WERI-Rb-1 (cell line): ENCODE measurements at regions not wholly inside any gene's neighbourhood (a gene's known extent, or its start where the extent isn't known, plus 50 kb on each side); places are given as distances from the start of the nearest gene placed in this dataset.

Experiments
- DNase-seq: peaks from one replicate; pipeline ENCODE4 v3.0.0-alpha.2; 2020
- H3K27ac ChIP-seq: fragments of 250-450 bp; sonication (Bioruptor Pico); 2 replicates; pipeline ENCODE4 v1.5.1; 2020; ENCODE audit warnings: mild to moderate bottlenecking, moderate library complexity
- H3K27me3 ChIP-seq: fragments of 250-450 bp; sonication (Bioruptor Pico); 2 replicates; pipeline ENCODE4 v1.5.1; 2021; ENCODE audit warnings: mild to moderate bottlenecking, low read depth, moderate library complexity; ENCODE audit not compliant: insufficient read depth, severe bottlenecking
- H3K36me3 ChIP-seq: fragments of 250-450 bp; sonication (Bioruptor Pico); 2 replicates; pipeline ENCODE4 v1.5.1; 2020; ENCODE audit warnings: mild to moderate bottlenecking, moderate library complexity
- H3K4me3 ChIP-seq: 2 replicates; pipeline ENCODE4 v1.5.1; 2011; ENCODE audit warnings: low read depth, mild to moderate bottlenecking, control low read depth, low read length
- H3K9me3 ChIP-seq: fragments of 250-450 bp; sonication (Bioruptor Pico); 2 replicates; pipeline ENCODE4 v1.5.1; 2021; ENCODE audit warnings: mild to moderate bottlenecking, moderate library complexity; ENCODE audit not compliant: severe bottlenecking
- TF ChIP-seq, protein P1 (sequence below): IDR thresholded peaks from 2 replicates; pipeline ENCODE4 v1.5.1; 2011; ENCODE audit warnings: low read depth, mild to moderate bottlenecking, control low read depth, inconsistent platforms, low read length

DNA sequence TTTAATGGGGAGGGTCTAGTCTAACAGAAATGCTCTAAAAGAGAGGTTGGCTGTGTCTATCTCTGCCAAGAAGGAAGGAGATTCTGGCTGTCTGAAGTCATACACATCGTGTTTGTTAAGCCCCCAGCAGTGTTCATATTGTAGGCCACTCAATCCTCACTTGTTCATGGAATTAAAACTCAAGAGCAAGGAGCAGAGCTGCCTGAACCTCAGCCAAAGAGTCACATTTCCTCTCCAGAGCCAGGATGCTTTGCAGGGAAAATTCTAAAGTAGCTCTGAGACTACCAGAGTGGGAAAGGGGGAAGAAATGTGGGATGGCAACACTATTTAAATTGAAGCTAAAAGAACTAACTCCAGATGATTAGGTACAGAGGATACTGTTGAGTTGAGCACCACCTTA lies 190.7 kb upstream of the CXCR4 start:
- no peaks in the 10 kb centered on the region for H3K9me3 ChIP-seq
- no peak overlapping the region for H3K27ac ChIP-seq
- no peaks in the 10 kb centered on the region for H3K27me3 ChIP-seq
- TF ChIP-seq, protein P1, sequence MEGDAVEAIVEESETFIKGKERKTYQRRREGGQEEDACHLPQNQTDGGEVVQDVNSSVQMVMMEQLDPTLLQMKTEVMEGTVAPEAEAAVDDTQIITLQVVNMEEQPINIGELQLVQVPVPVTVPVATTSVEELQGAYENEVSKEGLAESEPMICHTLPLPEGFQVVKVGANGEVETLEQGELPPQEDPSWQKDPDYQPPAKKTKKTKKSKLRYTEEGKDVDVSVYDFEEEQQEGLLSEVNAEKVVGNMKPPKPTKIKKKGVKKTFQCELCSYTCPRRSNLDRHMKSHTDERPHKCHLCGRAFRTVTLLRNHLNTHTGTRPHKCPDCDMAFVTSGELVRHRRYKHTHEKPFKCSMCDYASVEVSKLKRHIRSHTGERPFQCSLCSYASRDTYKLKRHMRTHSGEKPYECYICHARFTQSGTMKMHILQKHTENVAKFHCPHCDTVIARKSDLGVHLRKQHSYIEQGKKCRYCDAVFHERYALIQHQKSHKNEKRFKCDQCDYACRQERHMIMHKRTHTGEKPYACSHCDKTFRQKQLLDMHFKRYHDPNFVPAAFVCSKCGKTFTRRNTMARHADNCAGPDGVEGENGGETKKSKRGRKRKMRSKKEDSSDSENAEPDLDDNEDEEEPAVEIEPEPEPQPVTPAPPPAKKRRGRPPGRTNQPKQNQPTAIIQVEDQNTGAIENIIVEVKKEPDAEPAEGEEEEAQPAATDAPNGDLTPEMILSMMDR, result no peak
- H3K36me3 ChIP-seq, result no peaks in the 10 kb centered on the region
- no peak for DNase-seq
- no peak overlapping the region for H3K4me3 ChIP-seq

DNA sequence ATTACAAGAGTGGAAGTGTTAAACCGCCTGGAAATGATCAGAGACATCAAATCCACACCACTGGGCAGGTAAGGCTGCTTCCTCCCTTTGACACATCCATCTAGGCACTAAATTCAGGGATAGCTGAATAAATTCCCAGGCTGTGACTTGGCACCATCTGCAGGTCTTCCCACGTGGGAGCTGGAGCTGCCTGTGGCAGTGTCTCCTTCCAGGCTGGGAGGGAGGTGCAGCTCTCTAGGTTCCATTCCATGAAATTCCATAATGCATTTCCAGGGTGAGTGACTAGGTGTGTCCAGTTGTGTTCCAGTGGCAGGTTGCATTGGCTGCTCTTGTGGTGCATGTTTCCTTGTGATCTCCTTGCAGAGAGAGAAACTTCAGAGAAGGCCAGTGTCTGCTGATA lies 188.9 kb upstream of the CXCR4 start:
- Histone ChIP-seq H3K27me3 (no peaks in the 10 kb centered on the region), H3K36me3 (no peaks in the 10 kb centered on the region), H3K9me3 (no peaks in the 10 kb centered on the region), H3K4me3 (no peak overlapping the region), H3K27ac (no peak overlapping the region)
- TF ChIP-seq, protein P1, result no peak
- no peak for DNase-seq

DNA sequence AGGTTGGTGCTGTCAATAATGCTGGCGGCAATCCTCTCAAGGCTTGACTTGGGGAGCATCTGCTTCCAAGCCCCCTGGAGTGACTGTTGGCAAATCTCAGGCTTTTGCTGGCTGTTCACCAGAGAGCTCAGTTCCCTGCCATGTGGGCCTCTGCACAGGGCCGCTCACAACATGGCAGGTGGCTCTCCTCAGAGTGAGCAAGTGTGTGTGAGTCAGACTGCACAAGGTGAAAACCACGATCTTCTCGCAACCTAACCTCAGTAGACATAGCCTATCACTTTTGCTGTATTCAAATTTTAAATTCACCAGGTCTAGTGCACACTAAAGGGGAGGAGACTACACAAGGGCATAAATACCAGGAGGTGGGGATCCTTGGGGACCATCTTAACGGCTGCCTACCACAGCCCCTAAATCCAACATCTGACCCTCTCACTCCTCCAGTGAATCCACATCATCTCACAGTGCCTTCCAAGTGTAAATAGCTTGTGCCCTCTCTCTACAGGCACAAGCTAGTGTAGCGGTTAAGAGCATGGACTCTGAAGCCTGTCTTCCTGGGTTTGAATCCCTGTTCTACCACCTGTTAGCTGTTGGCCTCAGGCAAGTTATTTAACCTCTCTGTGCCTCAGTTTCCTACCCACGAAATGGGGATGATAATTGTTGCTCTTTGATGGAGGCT lies 187.7 kb upstream of the CXCR4 start:
- Histone ChIP-seq H3K27ac (no peak overlapping the region), H3K27me3 (no peaks in the 10 kb centered on the region), H3K9me3 (no peaks in the 10 kb centered on the region), H3K36me3 (no peaks in the 10 kb centered on the region), H3K4me3 (no peak overlapping the region)
- TF ChIP-seq, protein P1, result no peak
- DNase-seq, result peak; percentile 57

DNA sequence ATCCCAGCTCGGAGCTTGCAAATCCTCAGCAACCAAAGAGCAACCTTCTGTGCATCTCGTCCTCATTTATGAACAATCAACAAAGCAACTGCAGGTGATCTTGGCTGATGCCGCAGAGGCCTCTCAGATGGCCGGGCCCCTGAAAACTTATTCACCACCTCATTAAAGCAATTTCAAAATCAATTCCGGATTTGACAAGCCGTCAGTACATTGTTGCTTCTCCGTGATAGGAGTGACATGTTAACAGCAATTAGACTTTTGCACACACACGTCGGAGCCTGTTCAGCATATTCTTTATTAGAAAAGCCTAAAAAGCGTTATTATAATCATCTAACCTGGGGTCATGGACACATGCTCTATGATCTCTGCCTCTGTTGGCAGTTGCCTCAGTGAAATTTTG lies 183.1 kb upstream of the CXCR4 start:
- DNase-seq, result no peak
- TF ChIP-seq, protein P1, result no peak
- Histone ChIP-seq H3K27me3 (no peaks in the 10 kb centered on the region), H3K4me3 (no peak overlapping the region), H3K27ac (no peak overlapping the region), H3K9me3 (no peaks in the 10 kb centered on the region), H3K36me3 (no peaks in the 10 kb centered on the region)

DNA sequence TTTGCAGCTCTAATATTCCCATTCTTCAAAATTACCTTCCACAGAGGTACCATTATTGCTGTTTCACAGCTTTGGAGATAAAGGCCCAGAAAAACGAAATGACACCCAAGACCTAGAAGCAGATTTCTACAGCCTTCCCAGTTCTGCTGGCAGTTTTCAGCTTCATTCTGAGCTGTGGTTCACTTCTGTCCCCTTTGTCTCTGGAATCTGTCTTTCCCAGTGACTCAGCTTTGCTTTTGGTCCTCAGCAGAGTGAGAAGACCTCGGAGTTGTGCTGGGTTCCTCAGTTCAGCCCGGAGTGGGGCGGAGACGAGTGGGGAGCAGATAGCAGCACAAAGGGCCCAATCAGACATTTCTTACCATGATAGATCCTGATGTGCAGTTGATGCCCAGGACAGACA lies 180.7 kb upstream of the CXCR4 start:
- Histone ChIP-seq H3K4me3 (no peak overlapping the region), H3K27me3 (no peaks in the 10 kb centered on the region), H3K9me3 (no peaks in the 10 kb centered on the region), H3K27ac (no peak overlapping the region), H3K36me3 (no peaks in the 10 kb centered on the region)
- TF ChIP-seq, protein P1, result no peak
- no peak for DNase-seq

DNA sequence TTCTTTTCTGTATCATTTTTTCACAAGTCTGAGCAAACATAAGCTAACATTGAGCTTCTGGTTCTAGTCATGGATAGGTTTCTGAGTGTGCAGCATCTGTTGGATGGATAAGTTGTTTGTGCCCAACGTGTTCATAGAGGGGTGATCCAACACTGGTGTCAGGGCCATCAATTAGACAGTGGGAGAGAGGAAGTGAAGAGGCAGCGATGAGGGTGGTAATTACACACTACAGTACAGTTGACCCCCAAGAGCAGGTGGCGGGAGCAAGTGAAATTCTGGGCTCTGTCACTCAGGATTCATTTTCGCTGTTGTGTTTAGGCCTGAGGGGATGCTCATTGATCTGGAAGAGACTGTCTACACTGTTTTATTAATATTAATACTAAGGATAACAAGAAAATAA lies 180.0 kb upstream of the CXCR4 start:
- Histone ChIP-seq H3K4me3 (no peak overlapping the region), H3K36me3 (no peaks in the 10 kb centered on the region), H3K9me3 (no peaks in the 10 kb centered on the region), H3K27me3 (no peaks in the 10 kb centered on the region), H3K27ac (no peak overlapping the region)
- no peak for DNase-seq
- TF ChIP-seq, protein P1, result no peak
